HG03159 (cell line): ENCODE measurements at regions not wholly inside any gene's neighbourhood (a gene's known extent, or its start where the extent isn't known, plus 50 kb on each side); places are given as distances from the start of the nearest gene placed in this dataset.
"Not testable (repeated sequence)": the region's sequence is repeated elsewhere in the genome, so short reads cannot be mapped to it uniquely, and the experiment has no call there.

Experiments used
- ATAC-seq: cut with Tn5 transposase; IDR thresholded peaks from one replicate; pipeline ENCODE4 v1.9.1; 2021; ENCODE audit warnings: mild to moderate bottlenecking, moderate library complexity; ENCODE audit not compliant: unreplicated experiment

DNA sequence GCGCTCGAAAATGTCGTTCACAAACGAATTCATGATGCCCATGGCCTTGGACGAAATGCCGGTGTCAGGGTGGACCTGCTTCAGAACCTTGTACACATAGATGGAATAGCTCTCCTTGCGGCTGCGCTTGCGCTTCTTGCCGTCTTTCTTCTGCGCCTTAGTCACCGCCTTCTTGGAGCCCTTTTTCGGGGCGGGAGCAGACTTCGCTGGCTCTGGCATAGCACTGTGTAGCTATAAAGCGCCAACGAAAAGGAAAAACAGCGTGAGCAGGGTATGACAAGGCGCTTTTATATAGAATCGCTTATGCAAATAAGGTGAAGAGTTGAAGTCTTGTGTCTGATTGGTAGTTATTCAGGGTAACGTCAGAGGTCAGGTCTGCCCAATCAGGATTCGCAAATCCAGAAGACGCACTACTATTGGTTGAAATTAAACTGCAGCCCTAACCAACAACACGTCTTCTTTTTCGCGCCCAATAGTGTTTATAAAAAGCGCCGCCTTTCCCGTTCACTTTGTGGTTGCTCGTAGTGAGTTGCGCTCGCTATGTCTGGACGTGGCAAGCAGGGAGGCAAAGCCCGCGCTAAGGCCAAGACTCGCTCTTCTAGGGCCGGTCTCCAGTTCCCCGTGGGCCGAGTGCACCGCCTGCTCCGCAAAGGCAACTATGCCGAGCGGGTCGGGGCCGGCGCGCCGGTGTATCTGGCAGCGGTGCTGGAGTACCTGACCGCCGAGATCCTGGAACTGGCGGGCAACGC is 114.8 kb upstream of the PRSS16 start:
- ATAC-seq = peak; percentile 77

DNA sequence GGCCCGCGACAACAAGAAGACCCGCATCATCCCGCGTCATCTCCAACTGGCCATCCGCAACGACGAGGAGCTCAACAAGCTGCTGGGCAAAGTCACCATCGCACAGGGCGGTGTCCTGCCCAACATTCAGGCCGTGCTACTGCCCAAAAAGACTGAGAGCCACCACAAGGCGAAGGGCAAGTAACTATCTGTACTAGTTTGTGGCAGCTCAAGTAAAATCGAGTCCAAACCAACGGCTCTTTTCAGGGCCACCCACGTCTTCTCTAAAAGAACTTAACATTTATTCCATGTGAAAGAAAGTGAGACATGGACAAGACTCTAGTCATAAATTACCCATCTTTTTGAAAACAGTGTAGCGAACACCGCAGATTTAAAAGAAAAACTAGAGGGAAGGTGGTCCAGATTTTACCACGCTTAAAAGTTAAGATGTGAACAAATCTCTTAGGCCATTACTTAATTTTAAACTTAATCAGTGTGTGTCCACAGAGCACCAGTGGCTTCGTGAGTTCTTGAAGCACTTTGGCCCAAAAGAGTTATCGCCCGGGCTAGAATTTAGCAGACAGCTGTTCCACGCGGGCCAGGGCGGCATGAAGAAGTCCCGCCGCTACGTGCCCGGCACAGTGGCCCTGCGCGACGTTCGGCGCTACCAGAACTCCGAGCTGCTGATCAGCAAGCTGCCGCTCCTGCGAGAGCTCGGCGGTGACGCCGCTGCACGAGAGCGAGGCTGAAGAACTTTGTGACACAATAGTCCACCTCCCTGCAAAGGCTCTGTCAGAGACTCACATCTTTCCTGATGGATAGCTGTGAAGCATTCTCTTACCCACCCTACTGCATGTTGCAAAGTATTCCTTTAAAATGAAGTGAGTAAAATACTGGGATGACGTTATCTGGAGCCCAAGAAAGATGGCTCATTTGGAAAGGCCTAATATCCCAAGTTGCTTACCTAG is 113.9 kb upstream of the PRSS16 start:
- no peak for ATAC-seq

DNA sequence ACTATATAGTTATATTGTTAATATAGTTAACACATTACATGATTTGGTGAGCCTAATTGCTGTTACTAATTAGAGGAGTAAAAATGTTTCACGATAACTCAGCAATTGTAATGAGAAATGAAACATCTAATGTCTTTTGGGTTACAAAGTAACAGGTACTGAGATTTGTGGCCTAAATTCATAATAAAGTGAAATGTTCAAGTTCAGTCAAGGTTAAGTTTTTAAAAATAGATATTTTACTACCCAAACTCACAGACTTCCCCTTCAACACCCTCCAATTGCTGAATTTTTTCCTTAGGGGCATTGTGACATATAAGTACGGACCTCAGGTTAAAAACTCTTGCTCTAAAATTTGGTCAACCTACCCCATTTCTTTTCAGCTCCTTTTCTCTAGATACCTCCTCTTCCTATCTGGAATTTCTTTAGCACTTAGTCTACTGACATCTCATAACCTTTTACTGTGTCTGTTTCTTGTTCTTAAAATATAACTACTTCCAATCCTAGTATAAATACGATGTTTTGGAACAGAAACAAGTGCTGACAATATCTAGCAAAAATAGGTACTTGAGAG is 112.3 kb upstream of the PRSS16 start:
- no peak for ATAC-seq

DNA sequence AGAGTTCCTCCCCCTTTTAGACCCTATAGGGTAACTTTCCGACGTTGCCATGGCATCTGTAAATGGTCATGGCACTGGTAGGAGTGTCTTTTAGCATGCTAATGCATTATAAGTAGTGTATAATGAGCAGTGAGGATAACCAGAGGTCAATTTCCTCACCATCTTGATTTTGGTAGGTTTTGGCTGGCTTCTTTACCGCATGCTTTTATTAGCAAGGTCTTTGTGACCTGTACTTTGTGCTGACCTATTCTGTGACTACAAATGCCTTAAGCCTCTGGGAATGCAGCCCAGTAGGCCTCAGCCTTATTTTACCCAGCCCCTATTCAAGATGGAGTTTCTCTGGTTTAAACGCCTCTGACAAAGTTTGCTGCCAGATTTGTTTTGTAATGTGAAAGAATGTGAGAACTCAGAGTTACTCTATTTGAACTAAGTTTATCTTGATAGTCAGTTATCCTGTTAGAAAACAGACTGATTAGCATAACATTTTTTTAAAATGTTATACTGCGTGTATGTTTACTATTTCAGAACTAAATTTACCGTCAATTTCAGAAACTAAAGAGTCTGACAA is 111.3 kb upstream of the PRSS16 start:
- no peak for ATAC-seq

DNA sequence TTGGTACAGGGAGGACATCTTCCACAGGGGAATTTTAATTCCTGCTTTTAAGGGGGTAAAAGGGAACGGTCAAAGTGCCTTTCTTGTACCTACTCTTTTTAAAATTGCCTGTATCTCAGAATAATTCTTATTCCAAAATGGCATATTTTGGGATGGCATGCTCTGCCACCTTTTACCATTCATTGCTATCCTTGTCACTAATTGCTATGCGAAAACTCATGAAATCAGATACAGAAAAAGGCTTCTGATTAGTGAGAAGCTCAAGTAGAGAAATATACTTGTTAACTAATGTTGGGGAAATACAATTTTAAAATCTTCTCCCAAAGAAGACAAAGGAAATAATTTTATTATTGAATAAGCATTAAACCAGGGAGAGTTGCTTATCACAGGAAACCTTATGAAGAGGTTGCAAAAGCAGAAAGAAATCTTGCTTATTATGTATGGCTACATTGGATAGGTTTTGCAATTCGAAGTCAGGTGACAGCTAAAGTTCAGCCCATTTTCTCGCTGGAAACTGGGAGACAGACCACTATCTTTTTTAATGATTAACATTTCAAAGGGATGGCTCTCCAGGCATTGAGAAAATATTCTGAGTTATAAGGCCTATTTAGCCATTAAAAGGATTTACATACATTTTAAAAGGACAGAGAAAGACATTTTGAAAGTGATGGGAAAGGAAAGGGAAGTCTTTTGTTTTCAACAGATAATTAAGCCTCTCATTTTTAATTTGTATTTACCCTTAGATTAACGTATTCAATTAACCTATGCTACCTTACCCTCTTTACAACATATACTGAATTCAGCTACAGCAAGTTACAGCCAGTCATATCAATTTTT is 110.3 kb upstream of the PRSS16 start:
- no peak for ATAC-seq

DNA sequence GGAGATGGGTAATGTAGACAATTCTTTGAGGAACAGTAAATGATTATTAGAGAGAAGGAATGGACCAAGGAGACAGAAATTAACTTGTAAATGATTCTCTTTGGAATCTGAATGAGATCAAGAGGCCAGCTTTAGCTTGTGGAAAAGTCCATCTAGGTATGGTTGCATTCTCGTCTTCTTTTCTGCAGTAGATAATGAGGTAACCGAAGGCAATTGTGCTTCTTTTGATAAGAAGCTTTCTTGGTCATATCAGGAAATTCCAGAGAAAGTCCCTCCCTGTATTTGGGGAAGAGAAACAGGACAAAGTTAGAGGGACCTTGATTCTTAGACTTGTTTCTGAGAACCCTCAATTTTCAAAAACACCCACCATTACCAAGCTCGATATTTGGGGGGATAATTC is 109.1 kb upstream of the PRSS16 start:
- ATAC-seq = no peak

DNA sequence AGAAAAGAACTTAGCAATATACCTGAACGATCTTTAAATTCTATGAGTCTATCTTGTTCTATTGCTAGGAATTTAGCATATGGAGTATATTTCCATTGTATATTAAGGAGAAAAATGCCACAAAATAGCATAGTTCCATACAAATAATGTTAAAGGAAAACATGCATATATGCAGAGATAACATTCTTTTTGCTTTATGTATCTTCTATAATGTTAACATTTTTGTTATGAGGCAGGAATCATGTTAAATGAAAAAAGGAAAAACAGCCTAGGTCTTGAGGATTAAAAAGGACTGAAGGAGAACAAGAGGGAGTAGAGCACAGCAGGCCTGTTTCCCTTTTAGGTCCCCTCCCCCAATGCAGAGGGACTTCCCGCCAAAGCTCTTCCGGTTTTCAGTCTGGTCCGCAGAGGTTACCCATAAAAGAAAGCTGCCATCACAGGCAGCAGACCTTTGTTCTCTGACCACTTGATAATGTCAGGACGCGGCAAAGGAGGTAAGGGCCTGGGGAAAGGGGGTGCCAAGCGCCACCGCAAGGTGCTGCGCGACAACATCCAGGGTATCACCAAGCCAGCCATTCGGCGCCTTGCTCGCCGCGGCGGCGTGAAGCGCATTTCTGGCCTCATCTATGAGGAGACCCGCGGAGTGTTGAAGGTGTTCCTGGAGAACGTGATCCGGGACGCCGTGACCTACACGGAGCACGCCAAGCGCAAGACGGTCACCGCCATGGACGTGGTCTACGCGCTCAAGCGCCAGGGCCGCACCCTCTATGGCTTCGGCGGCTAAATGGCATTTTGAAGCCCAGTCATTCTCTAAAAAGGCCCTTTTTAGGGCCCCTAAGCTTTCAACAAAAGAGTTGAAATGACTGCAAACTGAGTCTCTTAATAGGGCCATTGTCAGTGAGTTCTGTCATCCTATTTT is 108.4 kb upstream of the PRSS16 start:
- peak; percentile 54 for ATAC-seq

DNA sequence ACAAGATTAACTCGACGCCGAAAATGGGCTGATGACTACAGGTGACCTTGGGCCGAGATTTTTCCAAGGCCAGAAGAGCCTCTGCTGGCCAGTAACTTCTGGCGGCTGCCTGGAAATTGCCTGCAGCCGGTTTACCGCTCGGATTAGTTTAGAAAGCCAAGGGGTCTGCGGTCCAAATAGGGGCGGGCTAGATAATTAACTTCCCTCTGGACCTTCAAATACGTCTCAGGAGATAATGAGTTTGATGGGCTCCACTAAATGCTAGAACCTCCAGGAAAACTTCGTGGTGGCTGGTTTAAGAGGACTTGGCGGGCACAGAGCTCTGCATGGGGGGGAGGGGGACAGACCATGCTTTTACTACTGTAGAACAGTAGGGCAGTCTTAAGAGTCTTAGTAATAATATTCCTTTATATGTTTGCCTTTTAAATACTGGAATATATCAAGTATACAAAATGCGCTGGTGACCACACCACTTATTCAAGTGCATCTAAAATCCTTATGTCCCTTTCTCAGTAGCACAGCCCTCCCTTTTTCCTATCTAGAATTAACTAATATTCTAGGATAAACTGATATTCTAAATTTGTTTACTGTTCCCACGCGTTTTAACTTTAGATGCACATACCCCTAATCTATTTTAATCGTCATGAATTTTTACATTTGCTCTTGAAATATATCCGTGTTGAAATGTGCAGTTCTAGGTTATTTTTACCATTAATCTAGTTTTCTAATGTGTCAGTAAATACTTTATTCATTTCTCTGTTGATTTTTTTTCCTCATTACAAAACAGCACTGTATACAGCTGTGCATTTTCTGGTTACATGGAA is 107.5 kb upstream of the PRSS16 start:
- ATAC-seq = peak; percentile 28

DNA sequence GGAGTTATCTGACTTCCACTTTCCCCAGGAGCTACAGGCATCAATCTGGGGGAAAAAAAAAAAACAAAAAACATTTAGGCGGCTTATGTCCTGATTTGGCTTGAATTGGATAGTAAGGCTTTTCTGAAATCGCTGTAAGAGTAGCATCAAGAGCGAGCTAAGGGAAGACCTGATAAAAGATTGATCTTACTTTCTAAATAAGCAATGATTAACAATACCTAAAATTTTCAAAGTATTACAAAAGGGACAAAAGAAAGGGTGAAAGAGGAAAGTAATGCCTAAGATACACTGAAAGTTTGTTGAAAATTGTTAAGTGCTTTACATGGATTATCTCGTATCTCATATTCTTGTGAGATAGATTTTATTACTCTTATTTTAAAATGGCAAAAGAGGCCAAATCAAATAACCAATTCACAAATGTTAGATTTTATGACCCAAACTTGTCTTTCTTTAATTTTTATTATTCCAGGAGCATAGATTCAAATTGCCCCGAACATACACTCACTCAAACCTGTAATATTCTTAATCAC is 106.4 kb upstream of the PRSS16 start:
- no peak for ATAC-seq

DNA sequence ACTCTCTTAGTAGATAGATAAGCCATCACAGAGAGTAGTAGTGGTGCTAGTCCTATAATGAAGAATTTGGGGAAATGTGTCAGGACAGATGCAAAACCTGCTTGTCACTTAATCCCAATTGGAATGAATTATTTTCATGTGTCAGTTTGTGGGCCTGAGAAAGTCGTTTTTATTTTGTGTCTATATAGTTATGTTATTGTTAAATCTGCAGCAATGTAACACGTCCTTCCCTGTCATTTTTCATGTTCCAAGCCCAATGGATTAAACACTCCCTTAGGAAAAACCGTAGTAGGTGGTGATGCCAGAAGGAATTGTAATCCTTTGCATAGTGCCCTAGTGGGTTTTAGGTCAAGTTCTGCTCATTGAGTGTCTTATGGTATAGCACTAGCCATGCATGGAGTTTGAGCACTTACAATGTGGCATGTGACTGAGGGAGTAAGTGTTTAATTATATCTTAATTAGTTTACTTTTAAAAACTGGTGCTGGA is 105.9 kb upstream of the PRSS16 start:
- no peak for ATAC-seq

DNA sequence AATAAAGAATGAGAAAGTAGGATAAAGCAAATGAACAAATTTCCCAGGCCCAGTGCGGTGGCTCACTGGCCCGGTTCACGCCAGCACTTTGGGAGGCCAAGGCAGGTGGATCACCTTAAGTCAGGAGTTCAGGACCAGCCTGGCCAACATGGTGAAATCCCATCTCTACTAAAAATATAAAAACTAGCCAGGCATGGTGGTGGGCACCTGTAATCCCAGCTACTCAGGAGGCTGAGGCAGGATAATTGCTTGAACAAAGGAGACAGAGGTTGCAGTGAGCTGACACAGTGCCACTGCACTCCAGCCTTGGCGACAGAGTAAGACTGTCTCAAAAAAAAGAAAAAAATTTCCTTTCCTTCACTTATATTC is 104.5 kb upstream of the PRSS16 start:
- ATAC-seq = not testable (repeated sequence)

DNA sequence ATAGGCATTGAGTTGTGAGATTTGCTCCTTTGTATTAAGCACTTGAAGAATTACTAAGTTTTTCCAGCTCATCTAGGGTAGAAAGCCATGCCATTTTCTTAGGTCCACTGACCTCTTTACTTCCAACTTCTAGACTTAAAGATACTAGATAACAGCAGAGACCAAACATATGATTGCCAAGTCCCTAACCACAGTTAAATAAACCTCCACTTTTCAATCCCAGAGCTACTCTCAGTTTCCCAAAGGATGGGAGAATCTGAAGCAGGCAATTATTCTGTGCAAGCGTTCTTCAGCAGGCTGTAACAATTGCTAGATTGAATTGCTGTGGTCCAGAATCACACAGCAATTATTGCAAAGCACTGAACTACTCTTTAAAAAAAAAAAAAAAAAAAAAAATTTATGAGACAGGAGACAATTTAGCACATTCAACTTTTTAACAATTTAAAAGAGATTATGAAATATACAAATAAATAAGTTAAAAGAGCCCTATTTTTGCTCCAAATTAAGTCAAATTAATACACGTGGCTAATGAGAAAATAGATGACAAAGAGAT is 104.0 kb upstream of the PRSS16 start:
- no peak for ATAC-seq

DNA sequence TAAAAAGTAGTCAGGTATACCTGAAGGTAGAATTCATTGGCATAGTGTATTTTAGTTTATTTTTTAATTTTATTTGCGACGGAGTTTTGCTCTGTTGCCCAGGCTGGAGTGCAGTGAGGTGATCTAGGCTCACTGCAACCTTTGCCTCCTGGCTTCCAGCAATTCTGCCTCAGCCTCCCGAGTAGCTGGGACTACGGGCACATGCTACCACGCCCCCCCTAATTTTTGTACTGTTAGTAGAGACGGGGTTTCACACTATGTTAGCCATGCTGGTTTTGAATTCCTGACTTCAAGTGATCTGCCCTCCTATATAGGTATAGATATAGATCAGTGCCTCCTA is 102.8 kb upstream of the PRSS16 start:
- no peak for ATAC-seq

DNA sequence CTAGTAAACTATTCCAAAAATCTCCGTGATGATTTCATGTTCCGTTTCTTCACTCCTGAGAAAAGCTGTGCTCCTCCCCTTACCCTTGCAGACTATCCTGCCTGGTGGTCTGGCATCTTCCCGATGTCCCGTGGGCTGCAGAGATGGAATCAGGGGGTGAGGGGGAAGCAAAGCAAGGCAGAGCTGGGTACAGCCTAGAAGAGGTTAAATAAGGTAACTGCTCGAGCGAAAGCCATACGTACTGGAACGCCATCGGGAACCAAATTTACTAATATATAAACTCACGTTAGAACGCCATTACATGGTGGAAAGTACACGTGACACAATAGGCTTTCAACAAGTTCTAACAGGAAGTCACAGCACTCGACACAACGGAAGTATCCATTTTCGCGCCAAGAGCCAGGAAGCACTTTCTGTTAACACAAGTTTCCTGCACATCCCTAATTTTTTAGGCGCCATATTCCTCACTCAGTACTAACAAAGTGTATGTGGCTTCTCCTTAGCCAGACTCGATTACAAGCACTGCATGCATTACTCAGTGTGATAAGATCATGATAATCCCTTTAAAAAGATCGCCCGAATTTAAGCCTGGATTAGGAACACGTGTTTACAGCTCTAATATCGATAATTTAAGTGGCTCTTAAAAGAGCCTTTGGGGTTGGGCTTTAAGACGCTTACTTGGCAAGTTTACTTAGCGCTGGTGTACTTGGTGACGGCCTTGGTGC is 101.6 kb upstream of the PRSS16 start:
- peak; percentile 33 for ATAC-seq

DNA sequence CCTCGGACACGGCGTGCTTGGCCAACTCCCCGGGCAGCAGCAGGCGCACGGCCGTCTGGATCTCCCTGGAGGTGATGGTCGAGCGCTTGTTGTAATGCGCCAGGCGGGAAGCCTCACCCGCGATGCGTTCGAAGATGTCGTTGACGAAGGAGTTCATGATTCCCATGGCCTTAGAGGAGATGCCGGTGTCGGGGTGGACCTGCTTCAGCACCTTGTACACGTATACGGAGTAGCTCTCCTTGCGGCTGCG is 101.1 kb upstream of the PRSS16 start:
- ATAC-seq = not testable (repeated sequence)

DNA sequence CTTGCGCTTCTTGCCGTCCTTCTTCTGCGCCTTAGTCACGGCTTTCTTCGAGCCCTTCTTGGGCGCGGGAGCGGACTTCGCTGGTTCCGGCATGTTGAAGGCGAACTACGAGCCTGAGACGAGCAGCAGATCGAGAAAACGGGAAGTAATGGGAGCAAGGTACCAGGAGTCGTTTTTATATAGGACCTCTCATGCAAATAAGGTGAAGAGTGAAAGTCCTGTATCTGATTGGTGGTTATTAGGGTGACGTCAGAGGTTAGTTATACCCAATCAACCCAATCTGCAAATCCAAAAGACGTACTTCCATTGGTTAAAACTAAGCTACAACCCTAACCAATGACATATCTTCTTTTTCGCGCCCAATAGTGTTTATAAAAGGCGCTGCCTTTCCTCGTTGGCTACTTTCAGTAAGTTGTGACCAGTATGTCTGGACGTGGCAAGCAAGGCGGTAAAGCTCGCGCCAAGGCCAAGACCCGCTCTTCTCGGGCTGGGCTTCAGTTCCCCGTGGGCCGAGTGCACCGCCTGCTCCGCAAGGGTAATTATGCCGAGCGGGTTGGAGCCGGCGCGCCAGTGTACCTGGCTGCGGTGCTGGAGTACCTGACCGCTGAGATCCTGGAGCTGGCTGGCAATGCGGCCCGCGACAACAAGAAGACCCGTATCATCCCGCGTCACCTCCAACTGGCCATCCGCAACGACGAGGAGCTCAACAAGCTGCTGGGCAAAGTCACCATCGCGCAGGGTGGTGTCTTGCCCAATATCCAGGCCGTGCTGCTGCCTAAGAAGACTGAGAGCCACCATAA is 100.6 kb upstream of the PRSS16 start:
- peak; percentile 77 for ATAC-seq

DNA sequence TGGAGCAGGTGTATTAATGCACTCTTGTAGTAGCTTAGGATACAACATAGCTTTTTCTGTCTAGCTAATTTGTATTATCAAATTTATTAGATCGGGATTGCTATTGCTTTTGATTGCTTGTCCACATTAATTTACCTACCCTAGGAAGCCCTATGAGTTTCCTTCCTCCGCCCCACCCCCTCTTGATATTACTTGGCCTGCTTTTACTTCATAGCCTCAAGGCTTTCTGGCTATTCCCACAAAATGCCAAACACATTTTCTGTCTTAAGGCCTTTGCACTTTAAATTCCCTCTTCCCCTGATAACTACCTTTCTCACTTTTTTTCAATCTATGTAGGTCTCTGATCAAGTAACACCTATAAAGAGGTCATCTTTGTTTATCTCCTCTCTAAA is 99.1 kb upstream of the PRSS16 start:
- no peak for ATAC-seq
